ENCODE measurements at regions not wholly inside any gene's neighbourhood (a gene's known extent, or its start where the extent isn't known, plus 50 kb on each side); places are given as distances from the start of the nearest gene placed in this dataset.

DNA sequence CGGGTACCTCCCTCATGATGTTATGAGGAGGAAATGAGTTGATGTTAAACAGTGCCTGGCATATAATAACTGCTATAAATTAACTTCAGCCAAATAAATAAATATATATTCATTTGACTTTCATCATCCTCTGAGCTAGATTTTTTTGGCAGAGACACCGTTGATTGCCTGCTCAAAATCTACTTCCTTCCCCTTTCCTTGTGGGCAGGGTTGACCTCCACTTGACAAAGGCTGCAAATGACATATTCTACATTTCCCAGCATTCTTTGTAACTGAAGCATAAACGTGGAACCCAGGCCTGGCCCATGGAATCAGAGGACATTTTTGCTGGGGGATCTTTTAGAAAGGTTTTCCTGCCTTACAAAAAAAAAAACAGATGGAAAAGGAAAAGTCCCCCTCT lies 177.8 kb downstream of the TXNL1 start:
- in situ Hi-C loops (cut with HindIII; ENCODE audit: low pct_unique_long_range_greater_than_20kb, low sequenced_read_pairs) (no loop called here), intact Hi-C loops (cut with micrococcal nuclease; ENCODE audit: unreplicated experiment) (no loop called here)
- Histone ChIP-seq H3K27ac (ENCODE audit: low read length) (no peak overlapping the region), H3K4me1 (ENCODE audit: control insufficient read depth, insufficient read depth, low read length) (no peaks in the 10 kb centered on the region), H3K36me3 (ENCODE audit: control insufficient read depth, insufficient read depth, low read length) (no peaks in the 10 kb centered on the region), H3K27me3 (ENCODE audit: control insufficient read depth, insufficient read depth, low read length) (no peaks in the 10 kb centered on the region), H3K4me3 (ENCODE audit: low read depth in 2 of 2, low read length in 2 of 2) (no peak overlapping the region), H3K9me3 (ENCODE audit: control insufficient read depth, insufficient read depth, low read depth, low read length) (no peaks in the 10 kb centered on the region)
- CTCF ChIA-PET, result no interaction called here
- POLR2A ChIA-PET, result no interaction called here
- ATAC-seq (no peak), DNase-seq (ENCODE audit: low read depth, low spot score) (no peak)
- no TSS peak for BruUV-seq (replicated peaks)
- TF ChIP-seq REST (IDR thresholded peaks at IDR 0.05; ENCODE audit: insufficient read depth in 1 of 2, low read depth in 2 of 2, low read length in 1 of 2), result no peak
- no peak for TF ChIP-seq POLR2AphosphoS5 (IDR thresholded peaks at IDR 0.05; ENCODE audit: low read depth, low read length)
- TF ChIP-seq TCF7L2 (IDR thresholded peaks at IDR 0.05; ENCODE audit: low read depth, low read length), result no peak

GRCh38 chr18:56458770-56459712 lies 179.4 kb downstream of the TXNL1 start:
- DNase-seq (ENCODE audit: low read depth, low spot score), result no peak
- BruUV-seq (replicated peaks), result no TSS peak
- TF ChIP-seq SIN3A (IDR thresholded peaks at IDR 0.05; ENCODE audit: borderline replicate concordance, insufficient read depth, low read depth, low read length) (no peak), POLR2AphosphoS5 (IDR thresholded peaks at IDR 0.05; ENCODE audit: low read depth, low read length) (no peak), REST (IDR thresholded peaks at IDR 0.05; ENCODE audit: insufficient read depth in 1 of 2, low read depth in 2 of 2, low read length in 1 of 2) (no peak), TCF7L2 (IDR thresholded peaks at IDR 0.05; ENCODE audit: low read depth, low read length) (no peak)
- TF ChIP-seq, protein P1, sequence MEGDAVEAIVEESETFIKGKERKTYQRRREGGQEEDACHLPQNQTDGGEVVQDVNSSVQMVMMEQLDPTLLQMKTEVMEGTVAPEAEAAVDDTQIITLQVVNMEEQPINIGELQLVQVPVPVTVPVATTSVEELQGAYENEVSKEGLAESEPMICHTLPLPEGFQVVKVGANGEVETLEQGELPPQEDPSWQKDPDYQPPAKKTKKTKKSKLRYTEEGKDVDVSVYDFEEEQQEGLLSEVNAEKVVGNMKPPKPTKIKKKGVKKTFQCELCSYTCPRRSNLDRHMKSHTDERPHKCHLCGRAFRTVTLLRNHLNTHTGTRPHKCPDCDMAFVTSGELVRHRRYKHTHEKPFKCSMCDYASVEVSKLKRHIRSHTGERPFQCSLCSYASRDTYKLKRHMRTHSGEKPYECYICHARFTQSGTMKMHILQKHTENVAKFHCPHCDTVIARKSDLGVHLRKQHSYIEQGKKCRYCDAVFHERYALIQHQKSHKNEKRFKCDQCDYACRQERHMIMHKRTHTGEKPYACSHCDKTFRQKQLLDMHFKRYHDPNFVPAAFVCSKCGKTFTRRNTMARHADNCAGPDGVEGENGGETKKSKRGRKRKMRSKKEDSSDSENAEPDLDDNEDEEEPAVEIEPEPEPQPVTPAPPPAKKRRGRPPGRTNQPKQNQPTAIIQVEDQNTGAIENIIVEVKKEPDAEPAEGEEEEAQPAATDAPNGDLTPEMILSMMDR (IDR thresholded peaks at IDR 0.05), result no peak
- H3K4me3 ChIP-seq (ENCODE audit: low read depth in 2 of 2, low read length in 2 of 2), result no peak overlapping the region
- H3K27ac ChIP-seq (ENCODE audit: low read length), result no peak overlapping the region
- POLR2A ChIA-PET, result no interaction called here
- H3K36me3 ChIP-seq (ENCODE audit: control insufficient read depth, insufficient read depth, low read length), result no peaks in the 10 kb centered on the region
- no peaks in the 10 kb centered on the region for H3K4me1 ChIP-seq (ENCODE audit: control insufficient read depth, insufficient read depth, low read length)
- intact Hi-C loops (cut with micrococcal nuclease; ENCODE audit: unreplicated experiment), result no loop called here
- no peaks in the 10 kb centered on the region for H3K9me3 ChIP-seq (ENCODE audit: control insufficient read depth, insufficient read depth, low read depth, low read length)
- ATAC-seq, result no peak
- in situ Hi-C loops (cut with HindIII; ENCODE audit: low pct_unique_long_range_greater_than_20kb, low sequenced_read_pairs), result no loop called here
- CTCF ChIA-PET, result no interaction called here
- H3K27me3 ChIP-seq (ENCODE audit: control insufficient read depth, insufficient read depth, low read length), result no peaks in the 10 kb centered on the region

All from Panc1 (cell line).